ENCODE measurements at regions not wholly inside any gene's neighbourhood (a gene's known extent, or its start where the extent isn't known, plus 50 kb on each side); places are given as distances from the start of the nearest gene placed in this dataset.

DNA sequence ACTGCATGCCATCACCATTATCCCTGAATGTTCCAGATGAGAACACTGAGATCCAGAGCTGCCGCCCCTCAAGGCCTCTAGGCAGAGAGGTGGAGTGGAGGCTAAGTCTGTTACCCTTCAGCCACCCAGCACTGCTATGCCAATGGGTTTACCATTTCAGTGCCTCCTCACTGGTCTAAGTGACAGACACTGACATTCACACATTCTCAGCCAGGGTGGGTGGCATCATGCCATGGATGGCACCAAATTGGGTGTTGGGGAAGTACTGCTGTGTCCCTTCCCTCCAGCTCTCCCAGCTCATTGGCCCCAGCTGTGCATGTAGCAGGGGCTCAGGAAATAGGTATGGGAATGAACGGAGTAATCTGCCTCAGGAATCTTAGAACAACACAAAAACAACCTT lies 96.8 kb upstream of the PLET1 start:
- TF ChIP-seq, protein P1, sequence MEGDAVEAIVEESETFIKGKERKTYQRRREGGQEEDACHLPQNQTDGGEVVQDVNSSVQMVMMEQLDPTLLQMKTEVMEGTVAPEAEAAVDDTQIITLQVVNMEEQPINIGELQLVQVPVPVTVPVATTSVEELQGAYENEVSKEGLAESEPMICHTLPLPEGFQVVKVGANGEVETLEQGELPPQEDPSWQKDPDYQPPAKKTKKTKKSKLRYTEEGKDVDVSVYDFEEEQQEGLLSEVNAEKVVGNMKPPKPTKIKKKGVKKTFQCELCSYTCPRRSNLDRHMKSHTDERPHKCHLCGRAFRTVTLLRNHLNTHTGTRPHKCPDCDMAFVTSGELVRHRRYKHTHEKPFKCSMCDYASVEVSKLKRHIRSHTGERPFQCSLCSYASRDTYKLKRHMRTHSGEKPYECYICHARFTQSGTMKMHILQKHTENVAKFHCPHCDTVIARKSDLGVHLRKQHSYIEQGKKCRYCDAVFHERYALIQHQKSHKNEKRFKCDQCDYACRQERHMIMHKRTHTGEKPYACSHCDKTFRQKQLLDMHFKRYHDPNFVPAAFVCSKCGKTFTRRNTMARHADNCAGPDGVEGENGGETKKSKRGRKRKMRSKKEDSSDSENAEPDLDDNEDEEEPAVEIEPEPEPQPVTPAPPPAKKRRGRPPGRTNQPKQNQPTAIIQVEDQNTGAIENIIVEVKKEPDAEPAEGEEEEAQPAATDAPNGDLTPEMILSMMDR (IDR thresholded peaks at IDR 0.05; ENCODE audit: low read depth, low read length) = no peak
- Histone ChIP-seq H3K9me3 (ENCODE audit: severe bottlenecking) (no peaks in the 10 kb centered on the region), H3K27me3 (ENCODE audit: insufficient read depth, low read depth, severe bottlenecking) (no peaks in the 10 kb centered on the region), H3K27ac (no peak overlapping the region), H3K4me3 (ENCODE audit: low read depth, low read length) (no peak overlapping the region), H3K36me3 (no peaks in the 10 kb centered on the region)
- DNase-seq = no peak

DNA sequence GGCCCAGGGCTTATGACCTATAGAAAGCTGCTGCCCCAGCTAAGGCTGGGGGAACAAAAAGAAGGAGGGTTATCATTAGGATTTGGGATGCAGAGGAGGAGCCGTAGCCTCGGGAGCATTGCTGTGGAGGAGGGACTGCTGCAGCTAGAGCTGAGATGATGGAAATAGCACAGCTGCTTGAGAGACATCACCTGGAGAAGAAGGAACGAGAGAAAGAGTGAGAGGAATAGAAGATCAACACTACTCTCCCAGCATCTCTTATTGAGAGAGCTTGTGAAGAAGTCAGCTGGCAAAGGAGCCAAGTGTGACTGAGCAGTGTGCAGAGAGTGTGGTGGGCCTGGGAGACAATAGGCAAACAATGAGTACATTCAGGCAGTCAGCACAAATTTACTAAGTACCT lies 100.7 kb upstream of the PLET1 start:
- no peak overlapping the region for H3K27ac ChIP-seq
- no peaks in the 10 kb centered on the region for H3K36me3 ChIP-seq
- no peak for DNase-seq
- H3K4me3 ChIP-seq (ENCODE audit: low read depth, low read length) = no peak overlapping the region
- TF ChIP-seq, protein P1 (IDR thresholded peaks at IDR 0.05; ENCODE audit: low read depth, low read length) = no peak
- no peaks in the 10 kb centered on the region for H3K9me3 ChIP-seq (ENCODE audit: severe bottlenecking)
- no peaks in the 10 kb centered on the region for H3K27me3 ChIP-seq (ENCODE audit: insufficient read depth, low read depth, severe bottlenecking)

DNA sequence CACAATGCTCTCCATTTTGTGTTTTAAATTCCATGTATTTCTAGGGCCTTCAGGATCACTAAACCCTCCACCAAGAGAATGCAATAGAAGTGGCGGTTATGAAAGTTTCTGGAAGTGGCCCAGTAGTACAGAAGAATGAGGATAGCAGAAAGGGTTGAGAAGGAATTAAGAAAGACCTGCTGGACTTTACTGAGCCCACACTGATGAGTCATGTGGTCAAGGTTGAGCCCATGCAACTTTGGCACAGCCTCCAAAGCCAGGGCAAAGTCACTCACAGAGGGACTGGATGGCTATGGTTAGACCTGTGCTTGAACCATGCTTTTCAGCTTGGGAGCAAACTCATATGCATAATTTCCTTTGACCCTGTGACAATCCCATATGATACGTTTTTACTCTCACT lies 102.9 kb upstream of the PLET1 start:
- Histone ChIP-seq H3K4me3 (ENCODE audit: low read depth, low read length) (no peak overlapping the region), H3K27me3 (ENCODE audit: insufficient read depth, low read depth, severe bottlenecking) (no peaks in the 10 kb centered on the region), H3K27ac (no peak overlapping the region), H3K9me3 (ENCODE audit: severe bottlenecking) (no peaks in the 10 kb centered on the region), H3K36me3 (no peaks in the 10 kb centered on the region)
- TF ChIP-seq, protein P1 (IDR thresholded peaks at IDR 0.05; ENCODE audit: low read depth, low read length) = no peak
- no peak for DNase-seq

DNA sequence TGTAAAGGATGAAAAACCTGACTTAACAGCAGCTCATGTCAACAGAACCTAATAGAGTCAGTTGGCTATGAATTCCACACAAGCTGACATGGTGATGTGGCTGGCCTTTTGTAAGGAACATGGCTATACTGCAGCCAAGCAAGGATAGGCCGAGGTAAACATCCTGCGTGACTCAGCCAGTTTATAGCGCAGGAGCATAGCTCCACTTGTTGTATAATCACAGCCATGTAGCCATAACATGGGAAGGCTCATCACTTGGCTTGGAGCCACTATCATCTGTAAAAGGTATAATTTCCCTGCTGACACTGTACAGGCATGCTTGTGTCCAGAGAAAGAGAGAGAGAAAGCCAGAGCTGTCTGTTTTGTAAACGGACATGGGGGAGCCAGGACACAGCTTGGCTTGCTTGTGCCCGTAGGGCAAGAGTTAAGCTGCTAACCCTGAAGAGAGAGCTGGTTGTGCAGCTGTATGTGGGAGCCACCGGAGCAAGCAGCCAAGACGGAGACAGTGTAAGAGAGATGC lies 104.4 kb upstream of the PLET1 start:
- Histone ChIP-seq H3K36me3 (no peaks in the 10 kb centered on the region), H3K9me3 (ENCODE audit: severe bottlenecking) (no peaks in the 10 kb centered on the region), H3K4me3 (ENCODE audit: low read depth, low read length) (no peak overlapping the region), H3K27me3 (ENCODE audit: insufficient read depth, low read depth, severe bottlenecking) (no peaks in the 10 kb centered on the region), H3K27ac (no peak overlapping the region)
- TF ChIP-seq, protein P1 (IDR thresholded peaks at IDR 0.05; ENCODE audit: low read depth, low read length) = no peak
- no peak for DNase-seq

GRCh38 chr11:112366012-112366411 lies 105.4 kb upstream of the PLET1 start:
- Histone ChIP-seq H3K4me3 (ENCODE audit: low read depth, low read length) (no peak overlapping the region), H3K27me3 (ENCODE audit: insufficient read depth, low read depth, severe bottlenecking) (no peaks in the 10 kb centered on the region), H3K36me3 (no peaks in the 10 kb centered on the region), H3K27ac (no peak overlapping the region), H3K9me3 (ENCODE audit: severe bottlenecking) (no peaks in the 10 kb centered on the region)
- DNase-seq = no peak
- TF ChIP-seq, protein P1 (IDR thresholded peaks at IDR 0.05; ENCODE audit: low read depth, low read length) = no peak

- DNase-seq = no peak
- H3K9me3 ChIP-seq (ENCODE audit: severe bottlenecking) = no peaks in the 10 kb centered on the region
- TF ChIP-seq, protein P1 (IDR thresholded peaks at IDR 0.05; ENCODE audit: low read depth, low read length) = no peak
- no peak overlapping the region for H3K27ac ChIP-seq
- no peak overlapping the region for H3K4me3 ChIP-seq (ENCODE audit: low read depth, low read length)
- H3K36me3 ChIP-seq = no peaks in the 10 kb centered on the region
- H3K27me3 ChIP-seq (ENCODE audit: insufficient read depth, low read depth, severe bottlenecking) = no peaks in the 10 kb centered on the region
Measured at GRCh38 chr11:112366777-112367176, 106.1 kb upstream of the PLET1 start.
